Glutamatergic neuron (in vitro differentiated cells): ENCODE measurements at regions not wholly inside any gene's neighbourhood (a gene's known extent, or its start where the extent isn't known, plus 50 kb on each side); places are given as distances from the start of the nearest gene placed in this dataset.

Experiments
- DNase-seq: peaks from one replicate; pipeline ENCODE4 v3.0.0; 2022
- H3K27ac Mint-ChIP-seq: one replicate; pipeline ENCODE4 v1.8.0; 2020; ENCODE audit warnings: mild to moderate bottlenecking, mixed read lengths, inconsistent platforms; ENCODE audit not compliant: unreplicated experiment
- H3K27me3 Mint-ChIP-seq: one replicate; pipeline ENCODE4 v1.8.0; 2020; ENCODE audit warnings: mild to moderate bottlenecking, moderate library complexity, mixed read lengths, inconsistent platforms; ENCODE audit not compliant: unreplicated experiment
- H3K36me3 Mint-ChIP-seq: one replicate; pipeline ENCODE4 v1.8.0; 2020; ENCODE audit warnings: mild to moderate bottlenecking, mixed read lengths, inconsistent platforms; ENCODE audit not compliant: unreplicated experiment
- H3K4me1 Mint-ChIP-seq: one replicate; pipeline ENCODE4 v1.8.0; 2020; ENCODE audit warnings: mild to moderate bottlenecking, low read depth, mixed read lengths, inconsistent platforms; ENCODE audit not compliant: unreplicated experiment
- H3K4me3 Mint-ChIP-seq: one replicate; pipeline ENCODE4 v1.8.0; 2020; ENCODE audit warnings: mild to moderate bottlenecking, mixed read lengths, inconsistent platforms; ENCODE audit not compliant: unreplicated experiment
- H3K9me3 Mint-ChIP-seq: one replicate; pipeline ENCODE4 v1.8.0; 2020; ENCODE audit warnings: mild to moderate bottlenecking, moderate library complexity, mixed read lengths, inconsistent platforms; ENCODE audit not compliant: unreplicated experiment
- CTCF ChIP-seq: fragments of 200-600 bp; sonication (generic); IDR thresholded peaks from one replicate; pipeline ENCODE4 v1.5.0; 2021; ENCODE audit not compliant: partially characterized antibody, unreplicated experiment

DNA sequence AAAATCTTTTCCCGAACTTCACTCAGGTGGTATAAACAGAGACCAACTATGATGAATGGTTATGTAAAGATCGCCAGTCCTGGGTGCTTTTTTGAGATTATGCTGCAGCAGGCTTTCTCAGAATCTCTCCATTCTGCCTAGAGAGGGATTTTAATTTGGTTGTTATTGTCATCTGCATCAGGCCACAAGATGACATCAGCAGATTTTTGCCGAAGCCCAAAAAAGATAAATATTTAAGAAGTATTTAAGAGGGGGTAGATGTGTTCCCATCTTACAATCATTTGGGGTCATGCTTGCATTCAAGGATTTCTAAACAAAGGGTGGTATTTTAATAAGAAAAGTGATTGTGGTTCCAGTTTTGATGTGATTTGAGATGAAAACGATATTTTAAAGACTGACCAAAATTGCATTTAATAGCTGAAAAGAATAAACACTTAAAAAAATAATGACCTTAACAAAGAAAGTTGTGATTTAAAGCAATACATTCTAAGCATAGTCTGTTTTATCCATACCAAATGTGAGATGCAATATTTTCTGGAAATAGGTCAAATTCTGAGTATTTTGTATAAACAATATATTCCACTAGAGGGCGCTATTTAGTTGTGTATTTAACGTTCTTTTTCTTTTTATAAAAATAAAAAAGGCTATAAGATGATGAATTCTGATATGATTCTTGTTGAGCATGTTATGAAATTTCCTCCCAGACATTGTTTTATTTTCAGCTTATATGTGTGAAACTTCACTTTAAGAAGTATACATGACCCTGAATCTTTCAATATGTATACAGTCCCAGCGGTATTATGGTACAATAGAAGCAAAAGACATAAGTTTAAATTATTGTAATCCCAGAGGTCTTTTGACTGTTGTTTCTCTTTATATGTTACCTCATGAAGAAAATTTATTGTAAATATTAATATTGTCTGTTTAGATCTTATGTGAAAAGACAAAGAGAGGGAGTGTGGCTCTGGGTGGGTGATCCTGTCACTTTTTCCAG lies 51.0 kb upstream of the ZFP64 start:
- H3K9me3 Mint-ChIP-seq, result no peaks in the 10 kb centered on the region
- no peaks in the 10 kb centered on the region for H3K27me3 Mint-ChIP-seq
- H3K4me3 Mint-ChIP-seq, result no peak overlapping the region
- DNase-seq, result no peak
- no peak overlapping the region for H3K27ac Mint-ChIP-seq
- H3K36me3 Mint-ChIP-seq, result no peaks in the 10 kb centered on the region
- peak; percentile 96 for TF ChIP-seq CTCF
- H3K4me1 Mint-ChIP-seq, result no peaks in the 10 kb centered on the region
